ENCODE measurements at regions not wholly inside any gene's neighbourhood (a gene's known extent, or its start where the extent isn't known, plus 50 kb on each side); places are given as distances from the start of the nearest gene placed in this dataset.

GRCh38 chr18:10316778-10317177 is 137.7 kb upstream of the APCDD1 start:
- ATAC-seq (ENCODE audit: low FRiP score) (no peak), DNase-seq (ENCODE audit: low spot score) (no peak)
- TF ChIP-seq CTCF (IDR thresholded peaks at IDR 0.05) = no peak

GRCh38 chr18:10317864-10318690 is 136.4 kb upstream of the APCDD1 start:
- no peak for TF ChIP-seq CTCF (IDR thresholded peaks at IDR 0.05)
- DNase-seq (ENCODE audit: low spot score) (no peak), ATAC-seq (ENCODE audit: low FRiP score) (no peak)

- ATAC-seq (ENCODE audit: low FRiP score) = no peak
Measured at GRCh38 chr18:10318691-10318970, 135.8 kb upstream of the APCDD1 start.

GRCh38 chr18:10319026-10319425 is 135.4 kb upstream of the APCDD1 start:
- DNase-seq (ENCODE audit: low spot score) (no peak), ATAC-seq (ENCODE audit: low FRiP score) (no peak)
- TF ChIP-seq CTCF (IDR thresholded peaks at IDR 0.05) = no peak

More at GRCh38 chr18:10318691-10318970, 135.8 kb upstream of the APCDD1 start:
- DNase-seq (ENCODE audit: low spot score) = no peak
- no peak for TF ChIP-seq CTCF (IDR thresholded peaks at IDR 0.05)

GRCh38 chr18:10319914-10320600 is 134.4 kb upstream of the APCDD1 start:
- DNase-seq (ENCODE audit: low spot score) (no peak), ATAC-seq (ENCODE audit: low FRiP score) (no peak)
- no peak for TF ChIP-seq CTCF (IDR thresholded peaks at IDR 0.05)

- TF ChIP-seq CTCF (IDR thresholded peaks at IDR 0.05) = no peak
- ATAC-seq (ENCODE audit: low FRiP score) = no peak
- no peak for DNase-seq (ENCODE audit: low spot score)
Measured at GRCh38 chr18:10320791-10321190, 133.6 kb upstream of the APCDD1 start.

- TF ChIP-seq CTCF (IDR thresholded peaks at IDR 0.05) = no peak
- DNase-seq (ENCODE audit: low spot score) = no peak
- no peak for ATAC-seq (ENCODE audit: low FRiP score)
Measured at GRCh38 chr18:10321576-10321975, 132.9 kb upstream of the APCDD1 start.
